Tibial nerve (tissue), 4 donors: ENCODE measurements at regions not wholly inside any gene's neighbourhood (a gene's known extent, or its start where the extent isn't known, plus 50 kb on each side); places are given as distances from the start of the nearest gene placed in this dataset.

Experiments used
- EP300 ChIP-seq, 2 donors: sonication (generic); formaldehyde crosslinking; IDR thresholded peaks; one replicate each; pipeline ENCODE4 v1.6.1; 2017; ENCODE audit warnings: antibody characterized with exemption in 2 of 2, mild to moderate bottlenecking in 1 of 2
- POLR2A ChIP-seq, 2 donors: fragments of 450-650 bp; IDR thresholded peaks; one replicate each; pipeline ENCODE4 v1.6.1; 2017; ENCODE audit warnings: antibody characterized with exemption in 2 of 2, mild to moderate bottlenecking in 2 of 2, moderate library complexity in 2 of 2
- TF ChIP-seq, protein P1 (sequence below), 5 experiments: fragments of 200-600 bp in 3 of 5; fragments of 450-650 bp in 2 of 5; sonication (generic) in 3 of 5; IDR thresholded peaks; one replicate each; pipeline ENCODE4 v1.5.1; 2016 to 2019; ENCODE audit warnings: antibody characterized with exemption in 5 of 5, mild to moderate bottlenecking in 3 of 5, moderate library complexity in 2 of 5

- TF ChIP-seq, protein P1, sequence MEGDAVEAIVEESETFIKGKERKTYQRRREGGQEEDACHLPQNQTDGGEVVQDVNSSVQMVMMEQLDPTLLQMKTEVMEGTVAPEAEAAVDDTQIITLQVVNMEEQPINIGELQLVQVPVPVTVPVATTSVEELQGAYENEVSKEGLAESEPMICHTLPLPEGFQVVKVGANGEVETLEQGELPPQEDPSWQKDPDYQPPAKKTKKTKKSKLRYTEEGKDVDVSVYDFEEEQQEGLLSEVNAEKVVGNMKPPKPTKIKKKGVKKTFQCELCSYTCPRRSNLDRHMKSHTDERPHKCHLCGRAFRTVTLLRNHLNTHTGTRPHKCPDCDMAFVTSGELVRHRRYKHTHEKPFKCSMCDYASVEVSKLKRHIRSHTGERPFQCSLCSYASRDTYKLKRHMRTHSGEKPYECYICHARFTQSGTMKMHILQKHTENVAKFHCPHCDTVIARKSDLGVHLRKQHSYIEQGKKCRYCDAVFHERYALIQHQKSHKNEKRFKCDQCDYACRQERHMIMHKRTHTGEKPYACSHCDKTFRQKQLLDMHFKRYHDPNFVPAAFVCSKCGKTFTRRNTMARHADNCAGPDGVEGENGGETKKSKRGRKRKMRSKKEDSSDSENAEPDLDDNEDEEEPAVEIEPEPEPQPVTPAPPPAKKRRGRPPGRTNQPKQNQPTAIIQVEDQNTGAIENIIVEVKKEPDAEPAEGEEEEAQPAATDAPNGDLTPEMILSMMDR (IDR thresholded peaks at IDR 0.05) = no peak
- TF ChIP-seq POLR2A (IDR thresholded peaks at IDR 0.05) = no peak
- no peak for TF ChIP-seq EP300 (IDR thresholded peaks at IDR 0.05)
Measured at GRCh38 chr11:33455867-33456463, 198.8 kb downstream of the HIPK3 start.
